ENCODE measurements at regions not wholly inside any gene's neighbourhood (a gene's known extent, or its start where the extent isn't known, plus 50 kb on each side); places are given as distances from the start of the nearest gene placed in this dataset.
"Not testable (repeated sequence)": the region's sequence is repeated elsewhere in the genome, so short reads cannot be mapped to it uniquely, and the experiment has no call there.

DNA sequence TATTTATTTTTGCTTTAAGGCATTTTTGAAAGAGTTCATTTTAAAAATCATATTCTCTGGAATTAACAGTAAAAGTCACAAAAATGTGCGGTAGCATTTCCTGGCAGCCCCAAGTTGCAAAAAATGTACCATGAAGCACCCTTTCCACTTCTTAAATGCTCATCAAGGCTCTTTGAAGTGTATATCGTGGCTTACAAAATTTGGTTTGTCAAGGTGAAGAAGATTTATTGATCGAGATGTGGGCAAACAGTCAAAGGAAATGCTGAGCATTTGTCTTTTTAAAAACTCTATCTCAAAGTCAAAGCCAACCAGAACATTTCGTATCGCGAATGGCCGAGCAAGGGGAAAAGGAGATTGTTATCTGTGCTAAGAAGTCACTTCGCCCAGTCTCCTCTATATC is 277.5 kb upstream of the KAZN start:
- DNase-seq = no peak

GRCh38 chr1:14321422-14321821 is 277.1 kb upstream of the KAZN start:
- DNase-seq = no peak

- DNase-seq = no peak
Measured at GRCh38 chr1:14323568-14324247, 274.8 kb upstream of the KAZN start.

DNA sequence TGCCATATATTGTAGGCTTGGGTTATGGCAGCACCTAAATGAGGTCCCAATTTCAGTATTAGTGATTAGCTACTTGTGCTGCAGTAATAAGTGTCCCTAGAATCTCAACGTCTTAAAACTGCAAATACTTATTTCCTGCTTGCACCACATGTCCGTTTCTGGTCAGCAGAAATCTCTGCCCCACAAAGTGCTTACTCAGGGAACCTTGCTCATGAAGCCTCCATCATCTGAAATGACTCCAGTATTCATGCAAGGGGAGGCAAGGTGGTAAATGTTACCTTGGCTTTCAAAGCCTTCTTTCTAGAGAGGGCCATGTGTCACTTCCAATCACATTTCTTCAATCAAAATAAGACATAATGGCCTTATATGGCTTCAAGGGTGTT is 274.2 kb upstream of the KAZN start:
- DNase-seq = no peak

- DNase-seq = no peak
Measured at GRCh38 chr1:14326857-14327256, 271.6 kb upstream of the KAZN start.

GRCh38 chr1:14328685-14329084 is 269.8 kb upstream of the KAZN start:
- DNase-seq = no peak

GRCh38 chr1:14332158-14332557 is 266.3 kb upstream of the KAZN start:
- no peak for DNase-seq

GRCh38 chr1:14334336-14335176 is 263.9 kb upstream of the KAZN start:
- no peak for DNase-seq

- DNase-seq = no peak
Measured at GRCh38 chr1:14338509-14338908, 260.0 kb upstream of the KAZN start.

GRCh38 chr1:14339288-14339687 is 259.2 kb upstream of the KAZN start:
- DNase-seq = no peak

DNA sequence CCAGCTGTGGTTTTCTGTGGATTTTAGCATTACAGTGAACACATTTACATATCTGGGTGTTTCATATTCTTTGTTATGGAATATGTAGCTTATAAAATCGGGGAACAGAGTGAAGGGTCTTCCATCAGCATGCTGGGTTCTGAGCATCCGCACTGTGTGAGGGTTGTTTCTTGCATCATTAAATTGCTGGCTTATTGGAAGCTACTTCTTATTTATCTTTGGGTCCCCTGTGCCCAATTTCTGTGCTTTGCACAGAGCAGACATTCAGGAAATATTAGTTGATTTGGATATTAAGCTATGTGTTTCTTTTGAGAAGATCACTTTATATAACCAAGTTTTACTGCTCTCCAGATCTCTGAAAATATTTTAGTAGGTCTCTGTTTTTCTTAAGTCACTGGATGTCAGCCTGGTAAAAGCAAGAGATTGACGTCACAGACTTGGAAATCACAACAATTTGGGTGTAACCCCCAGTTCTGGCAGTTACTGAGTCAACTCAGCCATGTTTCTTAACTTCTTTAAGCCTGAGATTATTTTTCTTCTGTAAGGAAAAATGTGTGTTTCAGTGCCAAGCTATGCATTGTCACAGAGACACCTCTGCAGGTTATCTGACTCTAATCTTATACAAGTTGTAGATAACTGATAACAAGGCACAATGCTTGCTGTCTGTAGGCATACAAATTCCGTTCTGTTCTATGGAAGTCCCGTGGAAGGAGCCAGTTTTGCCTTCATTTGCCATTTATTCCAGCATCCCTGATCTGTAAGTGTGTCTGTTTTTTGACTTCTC is 258.3 kb upstream of the KAZN start:
- DNase-seq = no peak

DNA sequence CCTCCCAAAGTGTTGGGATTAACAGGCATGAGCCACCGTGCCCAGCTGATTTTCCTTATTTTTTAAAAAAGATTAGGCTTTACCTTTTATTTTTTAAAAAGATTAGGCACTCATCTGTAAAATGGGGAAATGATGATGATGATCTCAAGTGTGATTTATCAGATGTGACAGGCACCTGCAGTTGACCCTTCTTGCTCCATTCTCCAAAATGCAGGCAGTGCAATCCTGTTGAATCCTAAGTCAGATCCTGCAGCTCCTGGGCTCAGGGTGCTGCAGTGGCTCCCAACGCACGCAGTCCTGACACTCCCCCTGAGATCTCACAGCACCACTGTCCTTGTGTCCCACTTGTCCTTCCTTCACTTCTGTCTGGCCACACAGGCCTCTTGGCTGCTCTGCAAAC is 257.3 kb upstream of the KAZN start:
- DNase-seq = no peak

- no peak for DNase-seq
Measured at GRCh38 chr1:14345946-14346550, 252.4 kb upstream of the KAZN start.

- no peak for DNase-seq
Measured at GRCh38 chr1:14347186-14347585, 251.3 kb upstream of the KAZN start.

- no peak for DNase-seq
Measured at GRCh38 chr1:14347776-14348175, 250.7 kb upstream of the KAZN start.

- no peak for DNase-seq
Measured at GRCh38 chr1:14350197-14350596, 248.3 kb upstream of the KAZN start.

GRCh38 chr1:14352897-14353296 is 245.6 kb upstream of the KAZN start:
- DNase-seq = no peak

- not testable (repeated sequence) for DNase-seq
Measured at GRCh38 chr1:14361005-14361404, 237.5 kb upstream of the KAZN start.

- no peak for DNase-seq
Measured at GRCh38 chr1:14362331-14362730, 236.2 kb upstream of the KAZN start.

GRCh38 chr1:14363036-14363590 is 235.4 kb upstream of the KAZN start:
- DNase-seq = no peak

DNA sequence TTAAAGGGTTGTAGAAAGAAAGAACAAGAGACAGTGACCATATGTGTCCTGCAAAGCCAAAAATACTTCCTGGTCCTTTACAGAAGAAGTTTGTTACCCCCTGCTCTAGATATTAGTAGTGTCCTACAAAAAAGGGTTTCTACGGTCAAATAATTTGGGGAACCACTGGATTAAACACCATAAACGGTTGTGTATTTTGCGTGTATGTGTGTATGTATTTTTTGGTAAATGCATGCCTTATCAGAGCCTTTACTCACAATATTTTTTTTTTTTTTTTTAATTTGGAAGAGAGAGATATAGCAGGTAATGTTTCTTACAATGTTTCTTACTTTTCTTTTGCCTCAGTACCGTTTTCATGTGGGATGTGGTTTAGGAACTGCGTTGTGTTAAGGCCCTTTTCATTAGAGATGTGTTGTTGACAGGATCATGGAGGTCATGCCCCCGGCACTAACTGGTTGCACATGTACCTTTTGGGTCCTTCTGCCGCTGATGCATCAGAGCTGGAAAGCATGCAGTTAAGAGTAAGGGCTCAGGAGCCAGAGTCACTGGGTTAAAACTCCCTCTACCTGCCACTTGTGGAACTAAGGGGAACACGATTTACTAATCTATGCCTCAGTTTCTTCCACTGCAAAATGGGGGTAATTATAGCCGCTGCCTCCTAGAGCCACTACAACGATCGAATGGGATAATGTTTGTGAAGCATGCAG is 234.6 kb upstream of the KAZN start:
- no peak for DNase-seq

- no peak for DNase-seq
Measured at GRCh38 chr1:14365301-14365988, 233.0 kb upstream of the KAZN start.

Measured in activated T-cell treated with anti-CD3 and anti-CD28 coated beads for 4 hours (primary cell).